HEK293 (cell line): ENCODE measurements at regions not wholly inside any gene's neighbourhood (a gene's known extent, or its start where the extent isn't known, plus 50 kb on each side); places are given as distances from the start of the nearest gene placed in this dataset.

Experiments
- ZFP3 ChIP-seq: fragments of 450-650 bp; formaldehyde crosslinking; IDR thresholded peaks from 2 replicates; pipeline ENCODE4 v1.5.1; 2016; ENCODE audit warnings: low read depth, missing biosample characterization, missing genetic modification characterization
- ZNF274 ChIP-seq, 2 experiments: fragments of 200-500 bp in 1 of 2; fragments of 450-650 bp in 1 of 2; sonication (Bioruptor generic) in 1 of 2; formaldehyde crosslinking in 1 of 2; IDR thresholded peaks; 2 replicates each; pipeline versions ENCODE4 v1.5.1 to v1.6.1; 2014 to 2016; ENCODE audit warnings: borderline replicate concordance in 1 of 2, inconsistent platforms in 1 of 2, low read length in 1 of 2, missing biosample characterization in 1 of 2, missing genetic modification characterization in 1 of 2
- ZNF311 ChIP-seq: fragments of 450-650 bp; formaldehyde crosslinking; IDR thresholded peaks from 2 replicates; pipeline ENCODE4 v1.5.1; 2017; ENCODE audit warnings: missing biosample characterization, missing genetic modification characterization, borderline replicate concordance
- ZNF561 ChIP-seq: fragments of 450-650 bp; IDR thresholded peaks from 2 replicates; pipeline ENCODE4 v1.5.1; 2018; ENCODE audit warnings: missing biosample characterization, missing genetic modification characterization, borderline replicate concordance
- ZNF621 ChIP-seq: fragments of 450-650 bp; formaldehyde crosslinking; IDR thresholded peaks from 2 replicates; pipeline ENCODE4 v1.5.1; 2017; ENCODE audit warnings: missing biosample characterization, missing genetic modification characterization
- ZNF747 ChIP-seq: fragments of 450-650 bp; formaldehyde crosslinking; IDR thresholded peaks from 2 replicates; pipeline ENCODE4 v1.5.1; 2016; ENCODE audit warnings: missing biosample characterization, missing genetic modification characterization
- TF ChIP-seq, protein P1 (sequence below): fragments of 450-650 bp; formaldehyde crosslinking; IDR thresholded peaks from 2 replicates; pipeline ENCODE4 v1.5.1; 2016; ENCODE audit warnings: missing biosample characterization, missing genetic modification characterization

DNA sequence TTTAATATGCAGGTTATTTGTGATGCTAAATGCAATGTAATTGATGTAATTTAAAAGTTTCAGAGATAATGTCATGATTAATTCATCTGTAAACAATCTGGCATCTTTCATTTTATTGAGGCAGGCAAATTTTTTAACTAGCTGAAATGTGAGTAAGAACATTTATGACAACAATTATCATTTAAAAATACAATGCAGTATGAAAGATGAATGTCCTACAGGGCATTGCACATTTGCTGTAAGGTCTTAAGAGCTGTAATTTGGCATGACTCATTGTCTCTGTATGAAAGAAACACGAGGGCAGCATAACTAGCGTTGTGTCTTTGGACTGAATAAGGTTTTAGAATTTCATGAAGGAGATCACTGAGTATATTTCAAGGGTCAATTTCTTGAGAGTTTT lies 642.8 kb downstream of the PLA2G4A start:
- TF ChIP-seq ZFP3 (tag by site-specific recombination) = no peak
- TF ChIP-seq, protein P1, sequence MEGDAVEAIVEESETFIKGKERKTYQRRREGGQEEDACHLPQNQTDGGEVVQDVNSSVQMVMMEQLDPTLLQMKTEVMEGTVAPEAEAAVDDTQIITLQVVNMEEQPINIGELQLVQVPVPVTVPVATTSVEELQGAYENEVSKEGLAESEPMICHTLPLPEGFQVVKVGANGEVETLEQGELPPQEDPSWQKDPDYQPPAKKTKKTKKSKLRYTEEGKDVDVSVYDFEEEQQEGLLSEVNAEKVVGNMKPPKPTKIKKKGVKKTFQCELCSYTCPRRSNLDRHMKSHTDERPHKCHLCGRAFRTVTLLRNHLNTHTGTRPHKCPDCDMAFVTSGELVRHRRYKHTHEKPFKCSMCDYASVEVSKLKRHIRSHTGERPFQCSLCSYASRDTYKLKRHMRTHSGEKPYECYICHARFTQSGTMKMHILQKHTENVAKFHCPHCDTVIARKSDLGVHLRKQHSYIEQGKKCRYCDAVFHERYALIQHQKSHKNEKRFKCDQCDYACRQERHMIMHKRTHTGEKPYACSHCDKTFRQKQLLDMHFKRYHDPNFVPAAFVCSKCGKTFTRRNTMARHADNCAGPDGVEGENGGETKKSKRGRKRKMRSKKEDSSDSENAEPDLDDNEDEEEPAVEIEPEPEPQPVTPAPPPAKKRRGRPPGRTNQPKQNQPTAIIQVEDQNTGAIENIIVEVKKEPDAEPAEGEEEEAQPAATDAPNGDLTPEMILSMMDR (tag by site-specific recombination) = no peak
- TF ChIP-seq ZNF311 (tag by site-specific recombination) = no peak
- no peak for TF ChIP-seq ZNF747 (tag by site-specific recombination)
- no peak for TF ChIP-seq ZNF621 (tag by site-specific recombination)
- TF ChIP-seq ZNF561 (tag by site-specific recombination) = no peak
- TF ChIP-seq ZNF274 (IDR thresholded peaks at IDR 0.05; ENCODE audit: low read length) = no peak
- no peak for TF ChIP-seq ZNF274 (tag by site-specific recombination; IDR thresholded peaks at IDR 0.05; ENCODE audit: borderline replicate concordance)
